ENCODE measurements at regions not wholly inside any gene's neighbourhood (a gene's known extent, or its start where the extent isn't known, plus 50 kb on each side); places are given as distances from the start of the nearest gene placed in this dataset.

DNA sequence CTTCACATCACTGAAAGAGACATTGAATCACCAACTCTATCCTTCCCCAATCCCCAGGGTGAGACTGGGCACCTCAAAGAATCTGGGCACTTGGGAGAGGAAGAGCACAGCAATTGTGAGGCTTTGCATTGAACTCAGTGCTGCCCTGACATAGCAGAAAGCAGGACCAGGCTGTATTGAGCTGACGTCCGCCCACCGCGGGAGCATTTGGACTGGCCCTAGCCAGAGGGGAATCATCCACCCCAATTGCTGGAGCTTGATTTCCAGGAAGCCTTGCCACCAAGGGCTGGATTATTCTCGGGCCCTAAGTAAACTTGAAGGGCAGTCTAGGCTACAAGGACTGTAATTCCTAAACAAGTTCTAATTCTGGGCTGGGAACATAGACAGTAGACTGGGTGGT lies 416.3 kb upstream of the PHF14 start:
- H3K9me3 ChIP-seq = no peaks in the 10 kb centered on the region
- WGBS, 2 donors = 93 to 100% methylated on average over 2 to 5 of the region's 5 CpGs
- intact Hi-C loops (cut with DNase I; ENCODE audit: low total_unique reads) = no loop called here

DNA sequence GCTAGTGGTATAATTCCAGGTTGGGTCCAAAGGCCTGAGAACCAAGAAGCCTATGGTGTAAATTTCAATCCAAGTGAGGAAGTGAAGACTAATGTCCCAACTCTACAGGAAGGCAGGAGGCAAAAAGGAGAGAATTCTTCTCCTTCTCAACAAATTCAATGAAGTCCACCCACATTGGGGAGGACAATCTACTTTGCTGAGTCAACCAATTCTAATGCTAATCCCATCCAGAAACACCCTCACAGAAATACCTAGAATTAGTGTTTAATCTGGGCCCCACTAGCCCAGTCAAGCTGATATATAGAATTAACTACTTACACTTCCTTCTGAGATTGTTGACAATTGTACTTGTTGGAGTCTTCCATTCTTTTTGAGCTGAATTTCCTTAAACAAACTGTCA lies 413.2 kb upstream of the PHF14 start:
- H3K4me1 ChIP-seq = no peaks in the 10 kb centered on the region
- intact Hi-C loops (cut with DNase I; ENCODE audit: low total_unique reads) = no loop called here
- no peak for DNase-seq
- H3K27ac ChIP-seq = no peak overlapping the region
- no peaks in the 10 kb centered on the region for H3K36me3 ChIP-seq (ENCODE audit: low read depth, missing control alignments)
- no peak overlapping the region for H3K4me3 ChIP-seq
- H3K27me3 ChIP-seq = no peaks in the 10 kb centered on the region
- TF ChIP-seq, protein P1, sequence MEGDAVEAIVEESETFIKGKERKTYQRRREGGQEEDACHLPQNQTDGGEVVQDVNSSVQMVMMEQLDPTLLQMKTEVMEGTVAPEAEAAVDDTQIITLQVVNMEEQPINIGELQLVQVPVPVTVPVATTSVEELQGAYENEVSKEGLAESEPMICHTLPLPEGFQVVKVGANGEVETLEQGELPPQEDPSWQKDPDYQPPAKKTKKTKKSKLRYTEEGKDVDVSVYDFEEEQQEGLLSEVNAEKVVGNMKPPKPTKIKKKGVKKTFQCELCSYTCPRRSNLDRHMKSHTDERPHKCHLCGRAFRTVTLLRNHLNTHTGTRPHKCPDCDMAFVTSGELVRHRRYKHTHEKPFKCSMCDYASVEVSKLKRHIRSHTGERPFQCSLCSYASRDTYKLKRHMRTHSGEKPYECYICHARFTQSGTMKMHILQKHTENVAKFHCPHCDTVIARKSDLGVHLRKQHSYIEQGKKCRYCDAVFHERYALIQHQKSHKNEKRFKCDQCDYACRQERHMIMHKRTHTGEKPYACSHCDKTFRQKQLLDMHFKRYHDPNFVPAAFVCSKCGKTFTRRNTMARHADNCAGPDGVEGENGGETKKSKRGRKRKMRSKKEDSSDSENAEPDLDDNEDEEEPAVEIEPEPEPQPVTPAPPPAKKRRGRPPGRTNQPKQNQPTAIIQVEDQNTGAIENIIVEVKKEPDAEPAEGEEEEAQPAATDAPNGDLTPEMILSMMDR (IDR thresholded peaks at IDR 0.05) = no peak
- TF ChIP-seq POLR2A (IDR thresholded peaks at IDR 0.05) = no peak
- no peaks in the 10 kb centered on the region for H3K9me3 ChIP-seq

More for the DNA sequence above, 416.3 kb upstream of the PHF14 start:
- no peaks in the 10 kb centered on the region for H3K4me1 ChIP-seq
- H3K36me3 ChIP-seq (ENCODE audit: low read depth, missing control alignments) = no peaks in the 10 kb centered on the region
- H3K27ac ChIP-seq = no peak overlapping the region
- DNase-seq = no peak
- TF ChIP-seq POLR2A (IDR thresholded peaks at IDR 0.05) = no peak
- TF ChIP-seq, protein P1 (IDR thresholded peaks at IDR 0.05) = no peak
- no peak overlapping the region for H3K4me3 ChIP-seq
- no peaks in the 10 kb centered on the region for H3K27me3 ChIP-seq

DNA sequence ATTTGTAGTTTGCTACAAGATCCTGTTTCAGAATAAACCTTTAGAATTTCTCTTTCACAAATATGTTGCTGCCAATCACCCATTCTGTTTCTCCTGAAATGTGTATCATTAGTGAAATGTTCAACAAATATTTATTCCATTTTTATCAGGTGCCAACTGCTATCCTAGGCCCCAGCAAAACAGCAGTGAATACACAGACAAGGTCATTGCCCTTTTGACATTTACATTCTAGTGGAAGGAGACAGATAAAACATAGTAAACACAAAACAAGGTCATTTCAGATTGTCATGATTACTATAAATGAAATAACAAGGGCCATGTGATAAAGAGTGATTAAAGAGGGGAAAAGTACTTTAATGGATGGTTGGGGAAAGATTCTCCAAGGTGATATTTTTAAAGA lies 404.8 kb upstream of the PHF14 start:
- Histone ChIP-seq H3K36me3 (ENCODE audit: low read depth, missing control alignments) (no peaks in the 10 kb centered on the region), H3K27ac (no peak overlapping the region), H3K4me3 (no peak overlapping the region), H3K9me3 (no peaks in the 10 kb centered on the region), H3K27me3 (no peaks in the 10 kb centered on the region), H3K4me1 (no peaks in the 10 kb centered on the region)
- TF ChIP-seq, protein P1 (IDR thresholded peaks at IDR 0.05) = no peak
- no peak for TF ChIP-seq POLR2A (IDR thresholded peaks at IDR 0.05)
- no peak for DNase-seq
- intact Hi-C loops (cut with DNase I; ENCODE audit: low total_unique reads) = no loop called here

DNA sequence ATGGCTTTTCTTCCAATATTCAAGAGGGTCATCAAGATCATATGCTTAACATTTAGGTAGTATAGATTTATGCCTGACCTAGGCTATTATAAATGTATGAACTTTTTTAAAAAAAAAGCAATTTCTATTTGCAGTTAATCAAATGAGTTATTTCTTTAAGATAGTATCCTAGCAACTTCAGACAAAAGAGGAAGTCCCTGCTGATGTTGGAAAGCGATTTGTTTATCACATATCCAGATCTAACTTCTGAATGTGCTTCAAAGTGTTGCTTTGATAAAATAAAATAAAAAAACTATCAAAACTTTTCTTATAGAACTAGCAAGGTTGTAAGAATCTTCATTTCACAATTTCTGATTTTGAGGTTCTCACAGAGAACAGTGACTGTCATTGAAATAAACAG lies 401.9 kb upstream of the PHF14 start:
- no peak overlapping the region for H3K4me3 ChIP-seq
- no peaks in the 10 kb centered on the region for H3K27me3 ChIP-seq
- no peak for TF ChIP-seq POLR2A (IDR thresholded peaks at IDR 0.05)
- TF ChIP-seq, protein P1 (IDR thresholded peaks at IDR 0.05) = no peak
- no peaks in the 10 kb centered on the region for H3K9me3 ChIP-seq
- H3K36me3 ChIP-seq (ENCODE audit: low read depth, missing control alignments) = no peaks in the 10 kb centered on the region
- intact Hi-C loops (cut with DNase I; ENCODE audit: low total_unique reads) = no loop called here
- DNase-seq = no peak
- H3K27ac ChIP-seq = no peak overlapping the region
- no peaks in the 10 kb centered on the region for H3K4me1 ChIP-seq
- 59 to 65% methylated on average over 1 of the region's 1 CpG for WGBS, 2 donors

DNA sequence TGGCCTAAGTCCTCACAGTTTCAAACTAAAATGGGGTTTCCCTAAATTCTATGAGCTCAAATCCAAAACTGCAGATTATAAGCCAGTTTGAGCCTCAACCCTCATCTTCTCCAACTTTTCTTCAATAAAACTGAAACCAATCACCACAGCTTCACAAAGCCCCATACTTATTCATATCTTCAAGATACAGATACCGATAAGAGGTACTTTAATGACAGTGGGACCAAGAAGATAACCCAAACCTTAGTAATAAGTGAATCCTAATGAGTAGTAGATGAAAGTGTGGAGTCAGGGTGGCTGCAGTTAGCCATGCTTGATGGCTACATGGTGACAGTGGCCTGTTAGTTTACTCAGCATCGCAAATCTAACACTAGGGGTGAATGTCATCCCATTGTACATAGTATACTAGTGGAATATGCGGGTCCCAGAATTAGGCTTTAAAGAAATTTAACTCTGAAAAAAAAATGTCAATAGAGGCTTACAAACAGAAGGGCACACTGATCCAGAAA lies 395.8 kb upstream of the PHF14 start:
- Histone ChIP-seq H3K4me1 (no peaks in the 10 kb centered on the region), H3K27me3 (no peaks in the 10 kb centered on the region), H3K27ac (no peak overlapping the region), H3K9me3 (no peaks in the 10 kb centered on the region), H3K4me3 (no peak overlapping the region), H3K36me3 (ENCODE audit: low read depth, missing control alignments) (no peaks in the 10 kb centered on the region)
- WGBS, 2 donors = 93 to 97% methylated on average over 3 of the region's 3 CpGs
- no peak for DNase-seq
- intact Hi-C loops (cut with DNase I; ENCODE audit: low total_unique reads) = no loop called here
- TF ChIP-seq, protein P1 (IDR thresholded peaks at IDR 0.05) = no peak
- no peak for TF ChIP-seq POLR2A (IDR thresholded peaks at IDR 0.05)

All from testis (tissue), 2 donors.